ENCODE measurements at regions not wholly inside any gene's neighbourhood (a gene's known extent, or its start where the extent isn't known, plus 50 kb on each side); places are given as distances from the start of the nearest gene placed in this dataset.
"Not testable (repeated sequence)": the region's sequence is repeated elsewhere in the genome, so short reads cannot be mapped to it uniquely, and the experiment has no call there.

DNA sequence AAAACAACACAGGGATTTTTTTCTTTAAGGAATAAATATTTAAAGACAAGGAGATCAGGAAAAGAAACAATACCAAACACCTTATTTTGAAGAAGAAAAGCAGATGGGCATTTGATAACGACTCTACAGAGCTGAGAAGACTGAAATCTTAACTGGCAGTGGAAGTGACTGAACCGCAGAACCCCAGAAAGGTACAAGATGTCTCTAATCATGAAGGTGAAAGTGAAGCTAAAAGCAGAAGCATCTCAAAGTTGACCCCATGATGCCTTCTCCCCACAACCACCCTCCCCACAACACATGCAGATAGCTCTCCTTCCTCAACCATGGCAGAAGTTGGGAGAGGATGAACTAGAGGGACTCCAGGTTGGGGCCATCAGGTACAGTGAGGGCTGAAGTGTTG lies 129.6 kb downstream of the ZNF648 start:
- in situ Hi-C loops (cut with HindIII; ENCODE audit: low sequenced_read_pairs): no loop called here
- TF ChIP-seq CTCF (IDR thresholded peaks at IDR 0.05; ENCODE audit: low read depth, low read length, missing control alignments): no peak
- no peak overlapping the region for H3K4me3 ChIP-seq (ENCODE audit: low read depth, low read length)
- no peak for DNase-seq (ENCODE audit: low read depth)

DNA sequence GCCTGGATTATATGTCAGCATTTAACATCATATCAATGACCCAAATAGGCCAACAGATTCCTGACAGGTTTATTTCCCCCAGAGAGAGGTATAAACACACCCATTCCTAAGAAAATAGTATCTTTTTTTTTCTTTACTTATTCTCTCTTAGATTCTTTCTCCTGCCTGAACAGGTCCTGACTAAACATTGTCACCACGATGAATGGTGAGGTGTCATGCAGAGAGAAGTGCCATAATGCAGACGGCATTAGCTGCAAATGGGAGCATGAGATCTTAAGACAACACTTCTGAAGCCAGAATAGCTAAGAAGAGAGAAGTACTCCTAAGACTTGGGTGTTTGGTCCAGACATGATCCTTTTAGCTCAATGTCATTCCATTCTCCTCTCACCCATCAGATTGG lies 131.3 kb downstream of the ZNF648 start:
- in situ Hi-C loops (cut with HindIII; ENCODE audit: low sequenced_read_pairs): no loop called here
- DNase-seq (ENCODE audit: low read depth): no peak
- TF ChIP-seq CTCF (IDR thresholded peaks at IDR 0.05; ENCODE audit: low read depth, low read length, missing control alignments): no peak
- no peak overlapping the region for H3K4me3 ChIP-seq (ENCODE audit: low read depth, low read length)

- in situ Hi-C loops (cut with HindIII; ENCODE audit: low sequenced_read_pairs): no loop called here
- no peak overlapping the region for H3K4me3 ChIP-seq (ENCODE audit: low read depth, low read length)
- no peak for DNase-seq (ENCODE audit: low read depth)
- TF ChIP-seq CTCF (IDR thresholded peaks at IDR 0.05; ENCODE audit: low read depth, low read length, missing control alignments): no peak
Measured at GRCh38 chr1:181926697-181927096, 134.8 kb downstream of the ZNF648 start.

GRCh38 chr1:181924034-181924433 lies 137.5 kb downstream of the ZNF648 start:
- DNase-seq (ENCODE audit: low read depth); in situ Hi-C loops (cut with HindIII; ENCODE audit: low sequenced_read_pairs); H3K4me3 ChIP-seq (ENCODE audit: low read depth, low read length): not testable (repeated sequence)

- in situ Hi-C loops (cut with HindIII; ENCODE audit: low sequenced_read_pairs): no loop called here
- no peak overlapping the region for H3K4me3 ChIP-seq (ENCODE audit: low read depth, low read length)
- DNase-seq (ENCODE audit: low read depth): no peak
- no peak for TF ChIP-seq CTCF (IDR thresholded peaks at IDR 0.05; ENCODE audit: low read depth, low read length, missing control alignments)
Measured at GRCh38 chr1:181919542-181919941, 142.0 kb downstream of the ZNF648 start.

- TF ChIP-seq CTCF (IDR thresholded peaks at IDR 0.05; ENCODE audit: low read depth, low read length, missing control alignments): no peak
- no peak for DNase-seq (ENCODE audit: low read depth)
- in situ Hi-C loops (cut with HindIII; ENCODE audit: low sequenced_read_pairs): no loop called here
- H3K4me3 ChIP-seq (ENCODE audit: low read depth, low read length): no peak overlapping the region
Measured at GRCh38 chr1:181918880-181919525, 142.5 kb downstream of the ZNF648 start.

- no peak for DNase-seq (ENCODE audit: low read depth)
- no peak overlapping the region for H3K4me3 ChIP-seq (ENCODE audit: low read depth, low read length)
- TF ChIP-seq CTCF (IDR thresholded peaks at IDR 0.05; ENCODE audit: low read depth, low read length, missing control alignments): no peak
- in situ Hi-C loops (cut with HindIII; ENCODE audit: low sequenced_read_pairs): no loop called here
Measured at GRCh38 chr1:181911715-181912114, 149.8 kb downstream of the ZNF648 start.

All from astrocyte of the cerebellum (primary cell).